HG03095 (cell line): ENCODE measurements at regions not wholly inside any gene's neighbourhood (a gene's known extent, or its start where the extent isn't known, plus 50 kb on each side); places are given as distances from the start of the nearest gene placed in this dataset.
"Not testable (repeated sequence)": the region's sequence is repeated elsewhere in the genome, so short reads cannot be mapped to it uniquely, and the experiment has no call there.

Experiments
- ATAC-seq: cut with Tn5 transposase; IDR thresholded peaks from one replicate; pipeline ENCODE4 v1.9.1; 2021; ENCODE audit warnings: moderate library complexity; ENCODE audit not compliant: unreplicated experiment

DNA sequence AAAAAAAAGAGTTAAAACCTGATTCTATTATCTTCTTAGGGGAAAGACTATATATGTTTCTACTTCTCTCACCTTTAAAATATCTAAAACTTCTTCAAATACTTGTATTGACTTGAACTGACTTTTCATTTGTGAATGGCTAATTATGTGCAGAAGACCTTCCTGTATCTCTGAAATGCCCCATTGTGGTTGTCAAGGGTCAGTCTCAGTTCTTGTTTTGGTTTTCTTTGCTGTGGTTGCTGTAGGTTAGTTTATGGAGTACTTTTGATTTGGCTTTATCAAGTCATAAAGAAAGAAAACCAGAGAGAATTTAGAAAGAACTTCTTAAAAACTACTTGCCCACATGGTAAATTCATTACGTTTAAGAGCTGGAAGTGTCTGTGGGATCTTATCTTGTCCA, 345.3 kb upstream of the POU1F1 start:
- no peak for ATAC-seq

- no peak for ATAC-seq
These were observed 339.1 kb upstream of the POU1F1 start for GRCh38 chr3:87615506-87615905.

DNA sequence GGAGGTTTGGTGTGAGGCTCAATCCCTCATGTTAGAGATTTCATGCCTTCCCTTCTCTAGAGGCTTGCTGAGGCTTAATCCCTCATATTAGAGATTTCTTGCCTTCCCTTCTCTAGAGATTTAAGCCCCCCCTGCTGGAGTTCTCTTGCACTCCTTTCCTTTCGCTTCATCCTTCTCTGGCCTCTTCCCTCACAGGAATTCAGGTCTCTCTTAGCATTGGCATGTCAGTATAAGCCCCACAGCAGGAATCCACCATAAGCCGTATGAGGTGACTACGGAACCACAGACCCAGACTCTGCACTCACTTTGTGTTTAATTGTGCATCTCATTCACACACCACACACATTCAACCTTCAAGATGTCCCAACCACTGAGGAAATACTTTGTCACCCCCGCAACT, 338.6 kb upstream of the POU1F1 start:
- ATAC-seq: no peak

- ATAC-seq: no peak
These were observed 330.9 kb upstream of the POU1F1 start for GRCh38 chr3:87607234-87607633.

DNA sequence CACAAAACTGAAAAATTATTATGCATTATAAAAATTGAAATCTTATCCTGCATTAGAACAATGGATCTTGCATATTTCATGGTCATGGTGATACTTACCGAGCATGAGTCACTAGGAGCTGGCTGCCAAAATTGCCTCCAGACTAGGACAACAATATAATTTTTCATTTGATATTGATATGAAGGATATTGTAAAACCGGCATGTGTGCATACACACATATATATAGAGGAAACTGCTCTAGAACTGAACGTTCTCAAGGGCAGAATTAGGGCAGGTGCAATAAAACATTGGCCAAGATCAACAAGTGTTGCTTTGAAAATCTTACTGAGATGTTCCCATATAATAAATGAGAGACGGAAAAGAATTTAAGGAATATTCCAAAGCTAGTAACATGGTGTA, 319.4 kb upstream of the POU1F1 start:
- ATAC-seq: no peak

GRCh38 chr3:87581240-87581639, 304.9 kb upstream of the POU1F1 start:
- no peak for ATAC-seq

GRCh38 chr3:87576752-87577151, 300.4 kb upstream of the POU1F1 start:
- ATAC-seq: no peak

- no peak for ATAC-seq
These were observed 299.2 kb upstream of the POU1F1 start for GRCh38 chr3:87575550-87575949.

DNA sequence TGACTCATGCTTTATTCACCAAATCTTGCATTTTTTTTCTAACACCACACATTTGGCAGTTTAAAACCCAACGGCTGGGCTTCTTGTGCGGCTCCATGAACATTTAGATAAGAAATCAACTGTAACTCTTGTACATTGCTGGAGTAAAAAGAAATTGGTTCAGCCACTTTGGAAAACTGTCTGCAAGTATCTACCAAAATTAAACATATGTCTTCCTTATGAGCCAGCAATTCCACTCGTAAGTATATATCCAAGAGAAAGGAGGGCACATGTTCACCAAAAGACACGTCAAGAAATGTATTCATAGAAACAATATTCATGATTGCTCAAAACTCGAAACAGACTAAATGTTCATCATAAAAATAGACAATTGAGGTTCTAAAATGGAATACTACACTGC, 291.9 kb upstream of the POU1F1 start:
- no peak for ATAC-seq

DNA sequence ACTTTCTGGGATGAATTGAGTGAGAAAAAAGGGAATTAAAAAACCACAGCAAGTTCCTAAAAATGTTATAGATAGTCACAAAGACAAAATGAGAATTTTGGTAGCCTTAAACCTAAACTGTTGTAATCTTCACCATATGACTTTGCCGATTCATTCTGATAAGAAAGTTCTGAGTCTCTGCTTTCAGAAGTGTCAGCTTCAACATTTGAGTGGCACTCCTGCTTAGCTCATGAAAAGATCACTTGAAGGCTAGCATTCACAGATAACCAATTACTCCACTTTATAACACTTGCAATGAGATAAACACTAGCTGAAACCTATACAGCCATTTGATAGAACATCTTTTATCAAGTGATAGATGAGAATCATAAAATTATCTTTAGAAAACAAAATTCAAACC, 288.1 kb upstream of the POU1F1 start:
- no peak for ATAC-seq

DNA sequence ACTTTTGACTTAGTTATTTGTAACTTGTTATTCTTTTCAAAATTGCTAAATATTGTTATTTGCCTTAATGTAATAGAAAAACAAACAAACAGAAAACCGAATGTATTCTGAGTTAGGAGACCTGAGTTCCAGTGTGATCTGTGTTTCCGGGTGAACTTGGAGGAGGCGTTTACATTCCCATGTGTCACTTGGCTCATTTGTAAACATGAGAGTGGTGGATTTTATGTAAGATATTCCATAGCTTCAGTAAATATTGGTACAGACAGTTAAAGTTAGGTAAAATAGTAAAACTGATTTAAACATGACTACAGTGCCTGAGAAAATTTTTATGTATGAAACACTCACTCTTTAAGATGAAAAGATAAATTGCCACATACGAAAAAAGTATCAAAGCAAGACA, 287.3 kb upstream of the POU1F1 start:
- no peak for ATAC-seq

GRCh38 chr3:87558492-87558891, 282.1 kb upstream of the POU1F1 start:
- ATAC-seq: no peak

GRCh38 chr3:87555290-87555689, 278.9 kb upstream of the POU1F1 start:
- no peak for ATAC-seq

GRCh38 chr3:87553058-87553457, 276.7 kb upstream of the POU1F1 start:
- ATAC-seq: no peak

- no peak for ATAC-seq
These were observed 274.5 kb upstream of the POU1F1 start for GRCh38 chr3:87550892-87551291.

GRCh38 chr3:87549208-87549607, 272.8 kb upstream of the POU1F1 start:
- ATAC-seq: no peak

GRCh38 chr3:87548271-87548670, 271.9 kb upstream of the POU1F1 start:
- ATAC-seq: no peak

DNA sequence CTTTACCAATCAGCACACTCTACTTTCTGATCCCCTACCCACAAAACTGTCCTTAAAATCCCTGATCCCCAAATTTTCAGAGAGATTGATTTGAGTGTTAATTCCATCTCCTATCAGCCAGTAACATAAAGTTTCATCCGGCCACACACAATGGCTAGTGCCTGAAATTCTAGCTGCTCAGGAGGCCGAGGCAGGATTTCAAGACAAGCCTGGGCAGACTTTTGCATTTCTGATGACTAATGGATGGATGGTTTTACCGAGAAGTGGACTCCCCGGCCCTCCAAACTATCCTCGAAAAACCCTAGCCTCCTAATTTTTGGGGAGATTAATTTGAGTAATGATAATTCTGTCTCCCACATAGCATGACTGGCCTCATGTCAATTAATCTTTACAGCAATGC, 269.8 kb upstream of the POU1F1 start:
- ATAC-seq: no peak

DNA sequence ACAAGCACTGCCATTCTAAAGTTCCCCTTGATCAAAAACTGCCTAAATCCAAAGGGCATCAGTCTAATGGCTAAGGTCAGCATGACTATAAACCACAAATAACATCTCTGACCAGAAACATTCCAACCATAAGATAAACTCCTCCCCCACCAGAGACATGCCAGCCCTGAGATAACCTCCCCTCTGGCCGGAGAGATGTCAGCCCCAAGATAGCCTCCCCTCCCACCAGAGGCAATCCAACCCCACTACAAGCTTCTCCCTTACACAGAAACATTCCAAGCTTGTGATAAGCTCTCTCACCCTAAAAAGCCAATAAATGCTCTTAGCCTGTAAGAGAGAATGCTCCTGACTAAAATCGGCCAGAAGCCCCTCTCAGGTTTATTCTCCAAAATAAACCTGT, 267.0 kb upstream of the POU1F1 start:
- not testable (repeated sequence) for ATAC-seq

GRCh38 chr3:87541723-87542122, 265.3 kb upstream of the POU1F1 start:
- no peak for ATAC-seq

GRCh38 chr3:87538722-87539121, 262.3 kb upstream of the POU1F1 start:
- not testable (repeated sequence) for ATAC-seq

DNA sequence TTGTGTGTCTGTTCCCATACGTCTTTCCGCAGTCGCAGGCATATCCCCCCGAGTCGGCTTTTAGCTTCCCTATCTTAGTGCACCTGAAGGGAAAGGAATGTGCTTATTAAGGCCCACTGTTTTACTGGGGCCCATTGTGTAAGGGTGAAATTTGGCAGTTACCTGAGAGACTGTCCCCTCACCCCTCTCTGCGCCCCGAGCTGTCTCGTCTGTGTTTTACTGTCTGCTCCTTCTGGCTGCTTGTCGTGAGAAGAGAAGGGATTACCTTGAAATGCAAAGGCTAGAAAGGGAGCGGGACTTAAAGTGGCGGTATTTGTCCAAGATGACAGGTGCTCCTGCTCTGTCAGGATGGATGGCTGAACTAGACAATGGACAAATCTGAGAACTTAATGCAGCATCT, 233.0 kb upstream of the POU1F1 start:
- no peak for ATAC-seq

DNA sequence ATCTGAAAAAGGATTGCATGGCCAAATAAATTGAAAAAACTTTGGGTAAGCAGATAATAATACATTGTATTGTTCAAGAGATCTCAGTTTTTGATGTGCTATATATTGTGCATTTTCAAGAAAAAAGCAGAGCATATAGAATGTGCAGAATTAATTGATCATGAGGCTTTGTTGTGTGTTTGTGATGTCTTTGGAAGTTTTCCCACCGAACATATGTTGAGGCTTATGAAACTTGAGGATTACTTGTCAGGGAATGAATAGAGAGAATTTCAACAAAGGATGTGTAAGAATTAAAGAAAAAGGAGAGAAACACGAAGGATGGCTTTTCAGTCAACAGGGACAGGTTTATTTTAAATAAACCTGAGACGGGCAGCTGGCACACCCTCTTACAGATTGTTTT, 232.5 kb upstream of the POU1F1 start:
- no peak for ATAC-seq

GRCh38 chr3:87507753-87508152, 231.4 kb upstream of the POU1F1 start:
- no peak for ATAC-seq
